AG09319 (cell line): ENCODE measurements at regions not wholly inside any gene's neighbourhood (a gene's known extent, or its start where the extent isn't known, plus 50 kb on each side); places are given as distances from the start of the nearest gene placed in this dataset.

Experiments used
- DNase-seq: peaks from one replicate; pipeline ENCODE4 v3.0.0-alpha.2; 2010; ENCODE audit warnings: low read depth; ENCODE audit errors: extremely low read depth
- CTCF ChIP-seq: IDR thresholded peaks from 2 replicates; pipeline ENCODE4 v1.5.1; 2011; ENCODE audit warnings: low read depth, mild to moderate bottlenecking, inconsistent platforms, low read length, moderate library complexity

- TF ChIP-seq CTCF, result no peak
- no peak for DNase-seq
Observed at GRCh38 chr6:164108869-164109769, 694.6 kb downstream of the QKI start.

GRCh38 chr6:164108092-164108491 is 693.6 kb downstream of the QKI start:
- DNase-seq, result no peak
- TF ChIP-seq CTCF, result no peak

- TF ChIP-seq CTCF, result no peak
- DNase-seq, result no peak
Observed at GRCh38 chr6:164107297-164107995, 692.9 kb downstream of the QKI start.

- DNase-seq, result no peak
- TF ChIP-seq CTCF, result peak; percentile 10
Observed at GRCh38 chr6:164106345-164106769, 691.8 kb downstream of the QKI start.

GRCh38 chr6:164105705-164106104 is 691.2 kb downstream of the QKI start:
- no peak for DNase-seq
- no peak for TF ChIP-seq CTCF

- TF ChIP-seq CTCF, result no peak
- DNase-seq, result no peak
Observed at GRCh38 chr6:164104432-164104831, 689.9 kb downstream of the QKI start.

- TF ChIP-seq CTCF, result no peak
- no peak for DNase-seq
Observed at GRCh38 chr6:164102693-164103092, 688.2 kb downstream of the QKI start.
